Lower leg skin (tissue), 3 donors: ENCODE measurements at regions not wholly inside any gene's neighbourhood (a gene's known extent, or its start where the extent isn't known, plus 50 kb on each side); places are given as distances from the start of the nearest gene placed in this dataset.

Experiments
- POLR2A ChIP-seq, 2 donors: fragments of 450-650 bp; IDR thresholded peaks; one replicate each; pipeline ENCODE4 v1.6.1; 2016 to 2017; ENCODE audit warnings: antibody characterized with exemption in 2 of 2, mild to moderate bottlenecking in 1 of 2, moderate library complexity in 1 of 2
- TF ChIP-seq, protein P1 (sequence below), 3 donors: fragments of 450-650 bp; IDR thresholded peaks; one replicate each; pipeline ENCODE4 v1.5.1; 2016; ENCODE audit warnings: antibody characterized with exemption in 3 of 3, mild to moderate bottlenecking in 3 of 3, moderate library complexity in 2 of 3

DNA sequence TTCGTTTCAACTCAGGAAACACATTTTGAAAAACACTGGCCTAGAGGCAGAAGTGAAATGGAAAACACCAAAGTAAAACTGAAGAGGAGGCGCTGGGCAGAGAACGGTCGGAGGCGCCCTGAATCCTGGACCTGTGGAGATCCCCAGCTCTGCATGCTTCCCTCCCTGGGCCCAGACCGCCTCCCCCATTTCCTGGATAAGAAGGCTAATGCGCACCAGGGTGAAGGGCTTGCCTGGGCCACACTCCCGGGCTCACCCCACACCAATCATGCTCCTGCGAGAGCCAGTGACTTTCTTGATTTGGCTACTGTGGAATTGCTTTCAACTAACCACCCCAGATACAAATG lies 167.1 kb downstream of the CRYBB2 start:
- TF ChIP-seq, protein P1, sequence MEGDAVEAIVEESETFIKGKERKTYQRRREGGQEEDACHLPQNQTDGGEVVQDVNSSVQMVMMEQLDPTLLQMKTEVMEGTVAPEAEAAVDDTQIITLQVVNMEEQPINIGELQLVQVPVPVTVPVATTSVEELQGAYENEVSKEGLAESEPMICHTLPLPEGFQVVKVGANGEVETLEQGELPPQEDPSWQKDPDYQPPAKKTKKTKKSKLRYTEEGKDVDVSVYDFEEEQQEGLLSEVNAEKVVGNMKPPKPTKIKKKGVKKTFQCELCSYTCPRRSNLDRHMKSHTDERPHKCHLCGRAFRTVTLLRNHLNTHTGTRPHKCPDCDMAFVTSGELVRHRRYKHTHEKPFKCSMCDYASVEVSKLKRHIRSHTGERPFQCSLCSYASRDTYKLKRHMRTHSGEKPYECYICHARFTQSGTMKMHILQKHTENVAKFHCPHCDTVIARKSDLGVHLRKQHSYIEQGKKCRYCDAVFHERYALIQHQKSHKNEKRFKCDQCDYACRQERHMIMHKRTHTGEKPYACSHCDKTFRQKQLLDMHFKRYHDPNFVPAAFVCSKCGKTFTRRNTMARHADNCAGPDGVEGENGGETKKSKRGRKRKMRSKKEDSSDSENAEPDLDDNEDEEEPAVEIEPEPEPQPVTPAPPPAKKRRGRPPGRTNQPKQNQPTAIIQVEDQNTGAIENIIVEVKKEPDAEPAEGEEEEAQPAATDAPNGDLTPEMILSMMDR (IDR thresholded peaks at IDR 0.05): no peak
- TF ChIP-seq POLR2A (IDR thresholded peaks at IDR 0.05): no peak
